Fibroblast of lung (primary cell): ENCODE measurements at regions not wholly inside any gene's neighbourhood (a gene's known extent, or its start where the extent isn't known, plus 50 kb on each side); places are given as distances from the start of the nearest gene placed in this dataset.

Experiments used
- DNase-seq, 2 donors: peaks; one replicate each; pipeline versions ENCODE4 v3.0.0 to v3.0.0-alpha.2; 2010; ENCODE audit warnings: low read depth in 2 of 2
- H2AFZ ChIP-seq: 2 replicates; pipeline ENCODE4 v1.5.1; 2012; ENCODE audit warnings: low read length, control low read depth, inconsistent platforms
- H3K27ac ChIP-seq: 2 replicates; pipeline ENCODE4 v1.5.1; 2011; ENCODE audit warnings: low read length, control low read depth; ENCODE audit not compliant: insufficient read depth
- H3K27me3 ChIP-seq: 2 replicates; pipeline ENCODE4 v1.5.1; 2011; ENCODE audit warnings: mild to moderate bottlenecking, low read length; ENCODE audit not compliant: control insufficient read depth, insufficient read depth
- H3K36me3 ChIP-seq: 2 replicates; pipeline ENCODE4 v1.5.1; 2011; ENCODE audit warnings: low read length; ENCODE audit not compliant: control insufficient read depth, insufficient read depth
- H3K4me1 ChIP-seq: 2 replicates; pipeline ENCODE4 v1.5.1; 2011; ENCODE audit warnings: low read length; ENCODE audit not compliant: control insufficient read depth, insufficient read depth; ENCODE audit errors: extremely low read depth
- H3K4me2 ChIP-seq: 2 replicates; pipeline ENCODE4 v1.5.1; 2011; ENCODE audit warnings: low read length, control low read depth; ENCODE audit not compliant: insufficient read depth; ENCODE audit errors: extremely low read depth
- H3K4me3 ChIP-seq, 4 experiments: fragments of 200-600 bp in 1 of 4; sonication (generic) in 1 of 4; replicated peaks in 1 of 4; 2 replicates each; pipeline ENCODE4 v1.5.1; 2011 to 2016; ENCODE audit warnings: low read length in 4 of 4, low read depth in 3 of 4, mild to moderate bottlenecking in 3 of 4, control low read depth in 2 of 4, inconsistent platforms in 1 of 4, mixed read lengths in 1 of 4; ENCODE audit not compliant: insufficient read depth in 1 of 4; ENCODE audit errors: control extremely low read depth in 1 of 4
- H3K79me2 ChIP-seq: 2 replicates; pipeline ENCODE4 v1.5.1; 2012; ENCODE audit warnings: mild to moderate bottlenecking, low read length, inconsistent platforms; ENCODE audit not compliant: control insufficient read depth, insufficient read depth
- H3K9ac ChIP-seq: 2 replicates; pipeline ENCODE4 v1.5.1; 2011; ENCODE audit warnings: mild to moderate bottlenecking, low read length, control low read depth; ENCODE audit not compliant: insufficient read depth
- H3K9me3 ChIP-seq: 2 replicates; pipeline ENCODE4 v1.5.1; 2012; ENCODE audit warnings: low read depth, low read length; ENCODE audit not compliant: control insufficient read depth, insufficient read depth
- H4K20me1 ChIP-seq: 2 replicates; pipeline ENCODE4 v1.5.1; 2011; ENCODE audit warnings: low read length; ENCODE audit not compliant: control insufficient read depth, insufficient read depth; ENCODE audit errors: extremely low read depth
- EZH2 ChIP-seq: IDR thresholded peaks from 2 replicates; pipeline ENCODE4 v1.5.1; 2012; ENCODE audit warnings: low read length, control low read depth, mild to moderate bottlenecking; ENCODE audit errors: missing control alignments
- TF ChIP-seq, protein P1 (sequence below), 2 donors: IDR thresholded peaks in 1 of 2; conservative IDR thresholded peaks in 1 of 2; 1 replicate in 1 of 2; 2 replicates in 1 of 2; pipeline ENCODE4 v1.5.1; 2011 to 2012; ENCODE audit warnings: low read length in 2 of 2, control low read depth in 1 of 2, inconsistent platforms in 1 of 2, low read depth in 1 of 2, mild to moderate bottlenecking in 1 of 2

DNA sequence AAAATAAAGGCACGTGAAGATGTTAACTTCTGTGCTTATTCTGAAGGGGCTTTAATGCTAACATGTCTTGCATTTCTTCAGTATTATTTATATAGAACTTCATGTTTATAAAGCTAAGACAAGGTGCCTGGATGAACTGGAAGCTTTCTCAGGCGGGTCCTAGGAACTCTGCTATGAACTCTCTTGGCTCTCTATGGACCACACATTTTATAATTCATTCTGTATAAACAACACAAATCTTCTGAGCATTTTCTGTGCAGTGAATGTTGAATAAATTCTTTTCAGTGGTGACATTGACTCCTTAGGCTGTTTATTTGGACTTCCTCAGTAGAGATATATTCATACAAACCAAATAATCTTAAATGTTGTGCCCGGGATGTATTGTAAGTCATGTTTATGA, 79.6 kb downstream of the TRIL start:
- no peak overlapping the region for H3K4me3 ChIP-seq
- no peaks in the 10 kb centered on the region for H3K79me2 ChIP-seq
- no peaks in the 10 kb centered on the region for H4K20me1 ChIP-seq
- no peaks in the 10 kb centered on the region for H3K4me1 ChIP-seq
- DNase-seq, result no peak
- no peak overlapping the region for H3K9ac ChIP-seq
- H3K27me3 ChIP-seq, result no peaks in the 10 kb centered on the region
- H2AFZ ChIP-seq, result no peak overlapping the region
- no peaks in the 10 kb centered on the region for H3K36me3 ChIP-seq
- no peak overlapping the region for H3K4me2 ChIP-seq
- H3K27ac ChIP-seq, result no peak overlapping the region
- no peak for TF ChIP-seq EZH2
- TF ChIP-seq, protein P1, sequence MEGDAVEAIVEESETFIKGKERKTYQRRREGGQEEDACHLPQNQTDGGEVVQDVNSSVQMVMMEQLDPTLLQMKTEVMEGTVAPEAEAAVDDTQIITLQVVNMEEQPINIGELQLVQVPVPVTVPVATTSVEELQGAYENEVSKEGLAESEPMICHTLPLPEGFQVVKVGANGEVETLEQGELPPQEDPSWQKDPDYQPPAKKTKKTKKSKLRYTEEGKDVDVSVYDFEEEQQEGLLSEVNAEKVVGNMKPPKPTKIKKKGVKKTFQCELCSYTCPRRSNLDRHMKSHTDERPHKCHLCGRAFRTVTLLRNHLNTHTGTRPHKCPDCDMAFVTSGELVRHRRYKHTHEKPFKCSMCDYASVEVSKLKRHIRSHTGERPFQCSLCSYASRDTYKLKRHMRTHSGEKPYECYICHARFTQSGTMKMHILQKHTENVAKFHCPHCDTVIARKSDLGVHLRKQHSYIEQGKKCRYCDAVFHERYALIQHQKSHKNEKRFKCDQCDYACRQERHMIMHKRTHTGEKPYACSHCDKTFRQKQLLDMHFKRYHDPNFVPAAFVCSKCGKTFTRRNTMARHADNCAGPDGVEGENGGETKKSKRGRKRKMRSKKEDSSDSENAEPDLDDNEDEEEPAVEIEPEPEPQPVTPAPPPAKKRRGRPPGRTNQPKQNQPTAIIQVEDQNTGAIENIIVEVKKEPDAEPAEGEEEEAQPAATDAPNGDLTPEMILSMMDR (conservative IDR thresholded peaks at IDR 0.05 in 1 of 2, IDR thresholded peaks at IDR 0.05 in 1 of 2; ENCODE audit: low read depth in 1 of 2, low read length in 2 of 2), result no peak
- no peaks in the 10 kb centered on the region for H3K9me3 ChIP-seq
